ENCODE measurements at regions not wholly inside any gene's neighbourhood (a gene's known extent, or its start where the extent isn't known, plus 50 kb on each side); places are given as distances from the start of the nearest gene placed in this dataset.

DNA sequence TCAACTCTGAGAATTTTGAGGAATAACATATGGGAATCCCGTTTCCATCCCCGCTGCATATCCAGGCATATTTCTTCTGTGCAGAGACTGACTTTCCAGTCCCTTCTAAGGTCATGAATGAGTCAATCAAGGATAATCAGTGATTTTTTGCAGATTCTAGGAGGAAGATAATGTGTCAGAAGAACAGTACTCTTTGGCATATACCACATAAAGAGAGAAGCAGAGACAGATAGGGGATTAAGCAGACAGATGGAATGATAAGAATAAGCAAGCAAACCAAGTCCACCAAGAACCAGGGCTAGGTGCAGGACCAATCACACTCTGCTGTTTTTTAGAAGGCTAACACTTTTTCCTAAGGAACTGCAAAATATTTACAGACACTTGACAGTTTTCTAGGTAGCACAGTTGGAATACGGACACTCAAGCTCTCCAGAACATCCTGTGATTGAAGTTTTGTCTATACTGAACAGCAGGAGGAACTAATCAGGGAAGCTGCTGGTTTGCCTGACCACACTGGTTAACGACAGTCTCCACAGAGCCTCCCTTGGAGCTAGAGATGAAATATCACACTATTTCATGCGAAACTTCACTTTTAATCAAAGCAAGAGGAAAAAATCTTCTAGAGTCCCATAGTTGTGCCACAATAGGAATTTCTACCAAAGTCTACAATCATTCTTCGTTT, 450.0 kb upstream of the KCNMB2 start:
- FAIRE-seq (no peak), DNase-seq (ENCODE audit: low read depth) (no peak)
- Histone ChIP-seq H3K27me3 (ENCODE audit: control insufficient read depth, insufficient read depth, low read length) (no peaks in the 10 kb centered on the region), H3K36me3 (ENCODE audit: control insufficient read depth, insufficient read depth, low read length) (no peaks in the 10 kb centered on the region), H3K4me3 (ENCODE audit: low read depth, low read length) (no peak overlapping the region)
- TF ChIP-seq CTCF (IDR thresholded peaks at IDR 0.05; ENCODE audit: insufficient read depth, low read length, severe bottlenecking): no peak

GRCh38 chr3:178087376-178087775, 448.9 kb upstream of the KCNMB2 start:
- FAIRE-seq: no peak
- no peak for TF ChIP-seq CTCF (IDR thresholded peaks at IDR 0.05; ENCODE audit: insufficient read depth, low read length, severe bottlenecking)
- Histone ChIP-seq H3K4me3 (ENCODE audit: low read depth, low read length) (no peak overlapping the region), H3K27me3 (ENCODE audit: control insufficient read depth, insufficient read depth, low read length) (no peaks in the 10 kb centered on the region), H3K36me3 (ENCODE audit: control insufficient read depth, insufficient read depth, low read length) (no peaks in the 10 kb centered on the region)
- DNase-seq (ENCODE audit: low read depth): no peak

- Histone ChIP-seq H3K4me3 (ENCODE audit: low read depth, low read length) (no peak overlapping the region), H3K27me3 (ENCODE audit: control insufficient read depth, insufficient read depth, low read length) (no peaks in the 10 kb centered on the region), H3K36me3 (ENCODE audit: control insufficient read depth, insufficient read depth, low read length) (no peaks in the 10 kb centered on the region)
- no peak for FAIRE-seq
- no peak for DNase-seq (ENCODE audit: low read depth)
- TF ChIP-seq CTCF (IDR thresholded peaks at IDR 0.05; ENCODE audit: insufficient read depth, low read length, severe bottlenecking): no peak
These were observed 447.3 kb upstream of the KCNMB2 start for GRCh38 chr3:178088963-178089362.

DNA sequence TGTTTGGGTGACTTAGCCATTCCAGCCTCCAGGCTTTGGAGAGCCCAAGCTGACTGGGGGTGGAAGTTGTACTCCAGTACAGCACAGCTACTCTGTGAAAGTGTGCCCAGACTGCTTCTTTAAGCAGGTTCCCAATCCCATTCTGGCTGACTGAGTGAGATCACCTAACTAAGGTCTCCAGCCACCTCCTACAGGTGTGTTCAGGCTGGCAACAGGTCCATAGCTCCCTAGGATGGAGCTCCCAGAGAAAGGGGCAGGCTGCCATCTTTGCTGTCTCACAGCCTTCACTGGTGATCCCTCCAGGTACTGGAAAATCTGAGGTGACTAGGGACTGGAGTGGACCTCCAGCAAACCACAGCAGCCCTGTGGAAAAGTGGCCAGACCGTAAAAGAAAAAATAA, 445.3 kb upstream of the KCNMB2 start:
- Histone ChIP-seq H3K27me3 (ENCODE audit: control insufficient read depth, insufficient read depth, low read length) (no peaks in the 10 kb centered on the region), H3K36me3 (ENCODE audit: control insufficient read depth, insufficient read depth, low read length) (no peaks in the 10 kb centered on the region), H3K4me3 (ENCODE audit: low read depth, low read length) (no peak overlapping the region)
- no peak for DNase-seq (ENCODE audit: low read depth)
- TF ChIP-seq CTCF (IDR thresholded peaks at IDR 0.05; ENCODE audit: insufficient read depth, low read length, severe bottlenecking): no peak
- FAIRE-seq: no peak

GRCh38 chr3:178095522-178095921, 440.7 kb upstream of the KCNMB2 start:
- no peak overlapping the region for H3K4me3 ChIP-seq (ENCODE audit: low read depth, low read length)
- no peaks in the 10 kb centered on the region for H3K36me3 ChIP-seq (ENCODE audit: control insufficient read depth, insufficient read depth, low read length)
- no peaks in the 10 kb centered on the region for H3K27me3 ChIP-seq (ENCODE audit: control insufficient read depth, insufficient read depth, low read length)
- DNase-seq (ENCODE audit: low read depth) (no peak), FAIRE-seq (no peak)
- no peak for TF ChIP-seq CTCF (IDR thresholded peaks at IDR 0.05; ENCODE audit: insufficient read depth, low read length, severe bottlenecking)

GRCh38 chr3:178096955-178097354, 439.3 kb upstream of the KCNMB2 start:
- Histone ChIP-seq H3K27me3 (ENCODE audit: control insufficient read depth, insufficient read depth, low read length) (no peaks in the 10 kb centered on the region), H3K4me3 (ENCODE audit: low read depth, low read length) (no peak overlapping the region), H3K36me3 (ENCODE audit: control insufficient read depth, insufficient read depth, low read length) (no peaks in the 10 kb centered on the region)
- TF ChIP-seq CTCF (IDR thresholded peaks at IDR 0.05; ENCODE audit: insufficient read depth, low read length, severe bottlenecking): no peak
- DNase-seq (ENCODE audit: low read depth): no peak
- FAIRE-seq: no peak
